Brain microvascular endothelial cell (primary cell): ENCODE measurements at regions not wholly inside any gene's neighbourhood (a gene's known extent, or its start where the extent isn't known, plus 50 kb on each side); places are given as distances from the start of the nearest gene placed in this dataset.

Experiments
- DNase-seq: peaks from one replicate; pipeline ENCODE4 v3.0.0-alpha.2; 2020
- H3K27ac ChIP-seq: fragments of 250-450 bp; sonication (Bioruptor Pico); 2 replicates; pipeline ENCODE4 v1.5.1; 2020; ENCODE audit warnings: mild to moderate bottlenecking, moderate library complexity
- H3K27me3 ChIP-seq: fragments of 250-450 bp; sonication (Bioruptor Pico); replicated peaks from 2 replicates; pipeline ENCODE4 v1.5.1; 2020; ENCODE audit warnings: mild to moderate bottlenecking
- H3K36me3 ChIP-seq: fragments of 250-450 bp; sonication (Bioruptor Pico); replicated peaks from 2 replicates; pipeline ENCODE4 v1.5.1; 2020; ENCODE audit warnings: mild to moderate bottlenecking
- H3K4me3 ChIP-seq: 2 replicates; pipeline ENCODE4 v1.5.1; 2011; ENCODE audit warnings: low read depth, mild to moderate bottlenecking, control low read depth, low read length, moderate library complexity
- in situ Hi-C: cut with HindIII; loops from 2 replicates; pipeline ENCODE4 v1.10.0; 2017; ENCODE audit warnings: low sequenced_read_pairs, low pct_ligation_motif_present
- TF ChIP-seq, protein P1 (sequence below): IDR thresholded peaks from 2 replicates; pipeline ENCODE4 v1.5.1; 2011; ENCODE audit warnings: low read depth, mild to moderate bottlenecking, moderate library complexity, low read length, control low read depth, inconsistent platforms; ENCODE audit errors: missing control alignments

DNA sequence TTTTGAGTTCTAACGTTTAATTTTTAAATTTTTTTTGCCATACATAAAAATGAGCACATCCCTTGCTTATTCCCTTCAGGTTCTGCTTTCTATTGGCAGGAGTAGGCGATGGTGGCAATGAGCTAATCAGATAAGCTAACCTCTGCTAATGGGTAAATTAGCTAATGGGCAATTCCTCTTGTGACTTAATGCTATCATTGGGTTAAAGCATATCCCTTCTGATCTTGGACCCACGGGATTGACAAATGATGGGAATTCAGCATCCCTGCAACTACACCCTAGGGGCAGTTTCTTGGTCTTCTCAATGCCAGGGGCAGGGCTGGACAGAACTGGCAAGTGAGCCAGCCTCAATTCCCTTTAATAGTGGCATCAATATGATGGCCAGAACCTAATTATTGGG, 70.2 kb upstream of the IL12B start:
- DNase-seq = no peak
- in situ Hi-C loops = no loop called here
- TF ChIP-seq, protein P1, sequence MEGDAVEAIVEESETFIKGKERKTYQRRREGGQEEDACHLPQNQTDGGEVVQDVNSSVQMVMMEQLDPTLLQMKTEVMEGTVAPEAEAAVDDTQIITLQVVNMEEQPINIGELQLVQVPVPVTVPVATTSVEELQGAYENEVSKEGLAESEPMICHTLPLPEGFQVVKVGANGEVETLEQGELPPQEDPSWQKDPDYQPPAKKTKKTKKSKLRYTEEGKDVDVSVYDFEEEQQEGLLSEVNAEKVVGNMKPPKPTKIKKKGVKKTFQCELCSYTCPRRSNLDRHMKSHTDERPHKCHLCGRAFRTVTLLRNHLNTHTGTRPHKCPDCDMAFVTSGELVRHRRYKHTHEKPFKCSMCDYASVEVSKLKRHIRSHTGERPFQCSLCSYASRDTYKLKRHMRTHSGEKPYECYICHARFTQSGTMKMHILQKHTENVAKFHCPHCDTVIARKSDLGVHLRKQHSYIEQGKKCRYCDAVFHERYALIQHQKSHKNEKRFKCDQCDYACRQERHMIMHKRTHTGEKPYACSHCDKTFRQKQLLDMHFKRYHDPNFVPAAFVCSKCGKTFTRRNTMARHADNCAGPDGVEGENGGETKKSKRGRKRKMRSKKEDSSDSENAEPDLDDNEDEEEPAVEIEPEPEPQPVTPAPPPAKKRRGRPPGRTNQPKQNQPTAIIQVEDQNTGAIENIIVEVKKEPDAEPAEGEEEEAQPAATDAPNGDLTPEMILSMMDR = no peak
- H3K27me3 ChIP-seq = no peaks in the 10 kb centered on the region
- H3K4me3 ChIP-seq = no peak overlapping the region
- no peaks in the 10 kb centered on the region for H3K36me3 ChIP-seq
- H3K27ac ChIP-seq = no peak overlapping the region

DNA sequence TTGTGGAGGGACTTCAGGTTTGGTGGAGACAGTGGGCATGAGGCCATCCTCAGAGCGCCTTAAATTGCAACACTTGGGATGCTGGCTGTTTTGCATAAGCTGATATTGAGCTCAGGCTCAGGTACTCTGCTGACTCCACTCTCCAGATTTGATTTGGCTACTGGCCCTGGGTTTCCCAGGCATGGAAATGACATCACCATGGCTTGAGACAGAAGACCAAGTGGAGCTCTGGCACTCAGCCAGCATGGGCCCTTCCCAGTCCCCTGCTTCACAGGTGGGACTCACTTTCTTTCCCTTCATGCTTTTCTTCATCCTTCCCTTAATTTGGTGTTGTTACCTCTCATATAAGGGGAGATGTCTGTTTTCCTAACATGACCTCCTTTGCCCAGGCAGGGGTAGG, 72.0 kb upstream of the IL12B start:
- TF ChIP-seq, protein P1 = no peak
- Histone ChIP-seq H3K4me3 (no peak overlapping the region), H3K27me3 (no peaks in the 10 kb centered on the region), H3K27ac (no peak overlapping the region), H3K36me3 (no peaks in the 10 kb centered on the region)
- in situ Hi-C loops = no loop called here
- no peak for DNase-seq

DNA sequence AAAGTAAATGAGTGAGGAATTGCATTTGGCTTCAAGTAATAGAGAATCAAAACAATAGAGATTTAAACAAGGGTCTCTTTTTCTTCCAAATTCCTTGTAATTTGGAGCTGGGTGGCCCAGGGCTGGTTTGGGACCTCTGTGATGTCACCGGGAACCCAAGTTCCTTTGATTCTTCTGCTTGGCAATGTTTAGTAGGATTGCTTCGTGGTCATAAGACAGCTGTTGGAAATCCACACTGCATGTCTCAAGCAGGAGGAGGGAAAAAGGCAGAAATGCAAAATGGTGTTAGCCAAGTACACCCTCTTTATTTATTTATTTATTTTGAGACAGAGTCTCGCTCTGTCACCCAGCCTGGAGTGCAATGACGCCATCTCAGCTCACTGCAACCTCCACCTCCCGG, 72.6 kb upstream of the IL12B start:
- no peaks in the 10 kb centered on the region for H3K36me3 ChIP-seq
- H3K27me3 ChIP-seq = no peaks in the 10 kb centered on the region
- in situ Hi-C loops = no loop called here
- H3K27ac ChIP-seq = no peak overlapping the region
- no peak for DNase-seq
- TF ChIP-seq, protein P1 = no peak
- H3K4me3 ChIP-seq = no peak overlapping the region

DNA sequence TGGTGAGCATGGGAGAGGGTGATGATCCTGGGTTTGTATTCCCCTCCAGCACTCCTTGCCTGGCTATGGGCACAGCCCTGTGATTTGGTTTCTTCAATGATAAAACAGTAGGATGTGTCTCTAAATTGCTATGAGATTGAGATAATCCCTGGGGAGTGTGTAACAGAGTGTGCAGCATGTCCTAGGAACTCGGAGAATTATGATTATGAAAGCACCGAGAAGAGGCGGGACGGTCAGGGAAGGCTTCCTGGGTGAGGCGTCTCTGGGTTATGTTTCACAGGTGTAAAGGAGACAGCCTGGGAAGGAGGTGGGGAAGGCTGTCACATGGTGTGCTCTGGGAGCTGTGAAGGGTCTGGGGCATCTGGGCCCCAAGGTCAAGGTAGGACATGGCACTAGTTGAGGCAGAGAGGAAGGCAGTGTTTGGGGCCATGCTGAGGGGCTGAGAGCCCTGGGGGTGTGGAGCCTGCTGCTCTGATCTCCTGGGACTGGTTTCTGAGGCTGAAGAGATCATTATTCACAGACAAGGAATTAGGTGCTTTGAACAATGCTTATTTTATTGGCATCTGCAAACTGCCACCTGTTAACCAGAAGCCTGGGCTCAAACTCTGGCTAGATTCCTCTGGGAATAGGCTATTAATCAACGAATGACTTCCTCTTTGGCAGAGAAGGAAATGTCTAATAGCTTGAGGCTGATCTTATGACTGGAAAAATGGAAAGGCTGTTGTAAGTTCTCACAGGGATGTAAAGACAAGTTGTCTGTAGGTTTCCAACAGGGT, 73.8 kb upstream of the IL12B start:
- TF ChIP-seq, protein P1 = no peak
- in situ Hi-C loops = no loop called here
- no peak for DNase-seq

DNA sequence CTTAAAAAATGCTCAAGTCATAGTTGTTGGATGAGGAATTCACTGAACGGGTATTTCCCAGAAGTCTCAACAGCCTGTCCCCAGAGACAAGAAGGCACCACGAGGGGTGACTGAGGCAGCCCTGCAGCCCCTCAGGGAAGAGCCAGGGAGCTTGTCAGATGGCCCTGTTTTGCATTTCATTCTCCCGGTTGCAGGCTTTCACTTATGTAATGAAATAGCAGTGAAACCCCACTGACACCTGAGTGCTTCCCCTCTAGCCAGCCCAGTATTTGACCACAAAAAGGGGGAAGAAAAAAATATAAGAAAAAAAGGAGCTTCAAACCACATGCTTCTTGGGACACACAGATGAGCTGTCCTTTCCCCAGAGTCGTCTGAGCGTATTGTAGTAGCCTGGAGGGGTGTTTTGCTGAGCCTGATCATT, 75.3 kb upstream of the IL12B start:
- no peaks in the 10 kb centered on the region for H3K36me3 ChIP-seq
- H3K27me3 ChIP-seq = no peaks in the 10 kb centered on the region
- DNase-seq = no peak
- no peak overlapping the region for H3K4me3 ChIP-seq
- TF ChIP-seq, protein P1 = no peak
- no peak overlapping the region for H3K27ac ChIP-seq
- in situ Hi-C loops = no loop called here

More for the DNA sequence above, 73.8 kb upstream of the IL12B start:
- H3K4me3 ChIP-seq = no peak overlapping the region
- H3K27me3 ChIP-seq = no peaks in the 10 kb centered on the region
- H3K27ac ChIP-seq = no peak overlapping the region
- H3K36me3 ChIP-seq = no peaks in the 10 kb centered on the region

DNA sequence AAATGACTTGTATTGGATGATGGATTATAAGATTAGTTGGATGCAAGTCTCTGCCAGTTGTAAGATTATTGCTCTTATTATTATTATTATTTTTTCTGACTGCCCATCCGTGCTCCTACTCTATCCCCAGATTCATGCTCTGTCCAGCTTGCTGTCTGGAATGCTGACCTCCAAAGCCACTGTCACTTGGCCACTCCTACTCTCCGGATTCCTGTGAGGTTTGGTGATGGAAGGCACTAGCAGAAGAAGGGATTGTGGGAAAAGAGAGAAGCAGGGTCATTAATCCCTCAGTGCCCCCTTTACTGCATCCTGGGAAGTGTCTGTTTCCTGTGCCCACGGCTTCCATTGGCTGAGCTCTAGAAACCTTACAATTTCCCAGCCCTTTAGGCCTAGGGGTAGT, 76.3 kb upstream of the IL12B start:
- in situ Hi-C loops = no loop called here
- TF ChIP-seq, protein P1 = no peak

More for the DNA sequence above, 76.3 kb upstream of the IL12B start:
- Histone ChIP-seq H3K27me3 (no peaks in the 10 kb centered on the region), H3K27ac (no peak overlapping the region), H3K36me3 (no peaks in the 10 kb centered on the region), H3K4me3 (no peak overlapping the region)
- DNase-seq = no peak
